ENCODE measurements at regions not wholly inside any gene's neighbourhood (a gene's known extent, or its start where the extent isn't known, plus 50 kb on each side); places are given as distances from the start of the nearest gene placed in this dataset.

DNA sequence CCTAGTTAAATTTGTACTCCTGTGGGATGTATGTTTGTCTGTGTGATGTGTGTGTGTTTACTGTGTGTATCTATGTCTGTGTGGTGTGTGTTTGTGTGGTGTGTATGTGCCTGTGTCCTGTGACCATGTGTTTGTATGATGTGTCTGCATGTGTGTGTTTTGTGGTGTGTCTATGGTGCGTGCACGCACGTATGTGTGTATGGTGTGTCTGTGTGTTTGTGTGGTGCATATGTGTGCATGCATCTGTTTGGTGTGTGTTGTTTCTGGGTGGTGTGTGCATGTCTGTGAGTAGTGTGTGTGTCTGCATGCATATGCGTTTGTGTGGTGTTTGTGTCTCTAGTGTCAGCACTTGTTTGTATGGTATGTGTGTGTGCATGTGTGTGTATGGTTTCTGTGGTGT is 174.2 kb upstream of the RBFOX1 start:
- TF ChIP-seq, protein P1, sequence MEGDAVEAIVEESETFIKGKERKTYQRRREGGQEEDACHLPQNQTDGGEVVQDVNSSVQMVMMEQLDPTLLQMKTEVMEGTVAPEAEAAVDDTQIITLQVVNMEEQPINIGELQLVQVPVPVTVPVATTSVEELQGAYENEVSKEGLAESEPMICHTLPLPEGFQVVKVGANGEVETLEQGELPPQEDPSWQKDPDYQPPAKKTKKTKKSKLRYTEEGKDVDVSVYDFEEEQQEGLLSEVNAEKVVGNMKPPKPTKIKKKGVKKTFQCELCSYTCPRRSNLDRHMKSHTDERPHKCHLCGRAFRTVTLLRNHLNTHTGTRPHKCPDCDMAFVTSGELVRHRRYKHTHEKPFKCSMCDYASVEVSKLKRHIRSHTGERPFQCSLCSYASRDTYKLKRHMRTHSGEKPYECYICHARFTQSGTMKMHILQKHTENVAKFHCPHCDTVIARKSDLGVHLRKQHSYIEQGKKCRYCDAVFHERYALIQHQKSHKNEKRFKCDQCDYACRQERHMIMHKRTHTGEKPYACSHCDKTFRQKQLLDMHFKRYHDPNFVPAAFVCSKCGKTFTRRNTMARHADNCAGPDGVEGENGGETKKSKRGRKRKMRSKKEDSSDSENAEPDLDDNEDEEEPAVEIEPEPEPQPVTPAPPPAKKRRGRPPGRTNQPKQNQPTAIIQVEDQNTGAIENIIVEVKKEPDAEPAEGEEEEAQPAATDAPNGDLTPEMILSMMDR (IDR thresholded peaks at IDR 0.05 in 8 of 11, conservative IDR thresholded peaks at IDR 0.05 in 3 of 11), result no peak
- no peak for TF ChIP-seq POLR2A (IDR thresholded peaks at IDR 0.05)
- TF ChIP-seq POLR2AphosphoS5 (IDR thresholded peaks at IDR 0.05), result no peak
